Right cardiac atrium (tissue), 5 donors: ENCODE measurements at regions not wholly inside any gene's neighbourhood (a gene's known extent, or its start where the extent isn't known, plus 50 kb on each side); places are given as distances from the start of the nearest gene placed in this dataset.

Experiments used
- ATAC-seq, 2 donors: fragments of 200-7000 bp; cut with Tn5 transposase; one replicate each; pipeline versions ENCODE4 v1.8.0 to v1.9.1; 2020; ENCODE audit warnings: moderate library complexity in 2 of 2, mild to moderate bottlenecking in 1 of 2
- DNase-seq, 3 donors: peaks; one replicate each; pipeline ENCODE4 v3.0.0-alpha.2; 2020
- H3K27ac ChIP-seq: one replicate; pipeline ENCODE4 v1.5.1; 2013; ENCODE audit warnings: mild to moderate bottlenecking, low read length, control low read depth, moderate library complexity
- H3K27me3 ChIP-seq: one replicate; pipeline ENCODE4 v1.6.1; 2013; ENCODE audit not compliant: control insufficient read depth, insufficient read depth
- H3K4me1 ChIP-seq: one replicate; pipeline ENCODE4 v1.6.1; 2013; ENCODE audit warnings: low read length; ENCODE audit not compliant: control insufficient read depth, insufficient read depth
- H3K4me3 ChIP-seq: one replicate; pipeline ENCODE4 v1.5.1; 2013; ENCODE audit warnings: low read length, control low read depth
- H3K9me3 ChIP-seq: one replicate; pipeline ENCODE4 v1.6.1; 2013; ENCODE audit warnings: low read length; ENCODE audit not compliant: control insufficient read depth
- WGBS: extraction: QIAGEN DNeasy Blood & Tissue Kit; methylation state at CpG from one replicate; pipeline ENCODE4 v1.1.7; 2013; 5-methylcytosine and 5-hydroxymethylcytosine counted together
- intact Hi-C, 4 donors: fragments of 100-400 bp; cut with DNase I; formaldehyde crosslinking; loops; one replicate each; pipeline versions ENCODE4 v1.11.0 to v1.14.0; 2022 to 2023
- donor health status: healthy with polysubstance abuse.
- donor health status: DM: no; HTN: yes; CAD: no.
- donor health status: DM: no; HTN: no; CAD: no.
- donor health status: DM: no; HTN: yes; CAD: no; lungs with severe emphysema.
- donor health status: DM: yes; HTN: yes; CAD: no.

GRCh38 chr1:65063025-65063424, 85.0 kb upstream of the AK4 start:
- intact Hi-C loops = loop anchor here in 1 of 4 donors (10.0 kb wide), 1 partner anchor 142 kb away; no protein-coding TSS in a partner anchor
- no peaks in the 10 kb centered on the region for H3K27me3 ChIP-seq
- no peak for ATAC-seq
- WGBS = 63% methylated on average over 6 of the region's 6 CpGs
- H3K4me1 ChIP-seq = no peaks in the 10 kb centered on the region
- no peak overlapping the region for H3K4me3 ChIP-seq
- H3K9me3 ChIP-seq = no peaks in the 10 kb centered on the region
- H3K27ac ChIP-seq = no peak overlapping the region
- DNase-seq = no peak

- DNase-seq (no peak), ATAC-seq (no peak)
- intact Hi-C loops = loop anchor here in 3 of 4 donors (5.0 to 10.0 kb wide), 2 partner anchors 140 to 142 kb away; no protein-coding TSS in a partner anchor
- no peaks in the 10 kb centered on the region for H3K27me3 ChIP-seq
- no peaks in the 10 kb centered on the region for H3K4me1 ChIP-seq
- H3K9me3 ChIP-seq = no peaks in the 10 kb centered on the region
- peak overlapping the region; percentile 88 for H3K4me3 ChIP-seq
- H3K27ac ChIP-seq = no peak overlapping the region
Measured at GRCh38 chr1:65064981-65065380, 83.0 kb upstream of the AK4 start.

DNA sequence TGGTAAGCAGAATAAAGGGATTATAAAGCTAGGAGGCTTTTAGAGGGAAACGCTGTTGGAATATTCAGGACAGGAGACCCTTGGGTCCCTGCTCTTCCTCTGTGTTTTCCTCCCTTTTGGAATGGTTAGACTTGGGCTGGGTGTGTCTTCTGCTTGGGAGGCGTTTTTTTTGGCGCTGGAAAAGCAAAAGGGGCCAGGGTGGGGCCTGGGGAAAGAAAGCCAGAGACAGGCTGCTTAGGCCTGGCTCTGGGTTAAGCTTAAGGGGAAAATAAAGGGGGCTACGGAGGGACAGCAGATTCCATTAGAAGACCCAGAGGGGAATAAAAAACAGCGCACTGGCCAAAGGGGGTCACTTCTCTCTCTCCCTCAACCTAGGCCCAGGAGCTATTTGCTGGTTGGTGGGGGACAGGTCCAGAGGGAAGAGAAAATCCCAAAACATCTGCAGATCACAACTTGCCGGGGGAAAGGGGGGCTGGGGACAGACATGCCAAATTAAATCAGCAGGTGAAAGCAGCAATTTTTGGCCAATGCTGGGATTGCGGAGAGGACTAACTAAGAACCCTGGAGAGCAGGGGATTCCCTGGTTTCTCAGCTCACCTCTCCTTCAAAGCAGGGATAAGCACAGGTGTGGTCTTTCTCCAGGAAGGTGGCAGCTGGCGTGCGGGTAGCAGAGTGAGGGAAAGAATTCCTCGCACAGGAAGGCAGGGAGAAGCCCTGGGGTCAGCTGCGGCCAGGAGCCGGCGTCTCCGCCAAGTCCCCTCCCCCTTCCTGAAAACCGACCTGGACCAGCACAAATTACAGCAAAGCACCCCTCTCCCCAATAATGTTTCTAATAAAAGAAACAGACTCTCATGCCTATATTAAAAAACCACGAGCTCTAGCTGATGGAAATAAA, 82.2 kb upstream of the AK4 start:
- Histone ChIP-seq H3K4me3 (peak overlapping the region; percentile 88), H3K27me3 (no peaks in the 10 kb centered on the region), H3K4me1 (no peaks in the 10 kb centered on the region), H3K27ac (peak overlapping the region; percentile 97), H3K9me3 (no peaks in the 10 kb centered on the region)
- WGBS = 12% methylated on average over 16 of the region's 16 CpGs
- intact Hi-C loops = loop anchor here in 3 of 4 donors (5.0 to 10.0 kb wide), 2 partner anchors 139 to 142 kb away; no protein-coding TSS in a partner anchor
- peak in 1 of 2 donors; percentile 17 for ATAC-seq
- peak; percentile 28 to 77 (median 76) for DNase-seq

DNA sequence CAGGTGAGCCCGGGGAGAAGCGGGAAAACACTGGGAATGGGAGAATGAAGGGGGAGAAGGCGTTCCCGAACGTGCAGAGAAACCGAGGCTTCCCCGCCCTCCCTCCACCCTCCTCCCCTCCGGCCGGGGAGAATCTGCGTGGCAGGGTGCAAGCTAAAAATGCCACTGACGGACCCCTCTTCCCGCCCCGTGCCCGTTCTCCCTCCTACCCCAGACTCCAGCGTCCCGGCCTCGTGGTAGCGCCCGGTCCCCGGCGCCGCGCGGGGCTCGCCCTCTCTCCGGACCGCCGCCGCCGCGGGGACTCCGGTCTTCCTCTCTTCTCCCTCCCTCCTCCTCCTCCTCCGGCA, 81.6 kb upstream of the AK4 start:
- intact Hi-C loops = loop anchor here in 3 of 4 donors (5.0 to 10.0 kb wide), 2 partner anchors 138 to 141 kb away; no protein-coding TSS in a partner anchor
- WGBS = under 1% methylated on average over 33 of the region's 33 CpGs

GRCh38 chr1:65066766-65067490, 81.1 kb upstream of the AK4 start:
- WGBS = under 1% methylated on average over 101 of the region's 101 CpGs
- Histone ChIP-seq H3K4me3 (peak overlapping the region; percentile 88), H3K9me3 (no peaks in the 10 kb centered on the region), H3K27me3 (no peaks in the 10 kb centered on the region), H3K4me1 (no peaks in the 10 kb centered on the region), H3K27ac (peak overlapping the region; percentile 97)
- intact Hi-C loops = loop anchor here in 3 of 4 donors (5.0 to 10.0 kb wide), 2 partner anchors 138 to 140 kb away; no protein-coding TSS in a partner anchor
- peak; percentile 92 to 98 (median 97) for DNase-seq
- peak; percentile 89 to 93 for ATAC-seq

More for the DNA sequence above, 81.6 kb upstream of the AK4 start:
- ATAC-seq (no peak), DNase-seq (no peak)
- peak overlapping the region; percentile 88 for H3K4me3 ChIP-seq
- H3K4me1 ChIP-seq = no peaks in the 10 kb centered on the region
- no peaks in the 10 kb centered on the region for H3K27me3 ChIP-seq
- H3K9me3 ChIP-seq = no peaks in the 10 kb centered on the region
- H3K27ac ChIP-seq = peak overlapping the region; percentile 97

GRCh38 chr1:65067491-65068201, 80.4 kb upstream of the AK4 start:
- peak; percentile 61 to 66 for ATAC-seq
- H3K27me3 ChIP-seq = no peaks in the 10 kb centered on the region
- under 1% methylated on average over 61 of the region's 61 CpGs for WGBS

DNA sequence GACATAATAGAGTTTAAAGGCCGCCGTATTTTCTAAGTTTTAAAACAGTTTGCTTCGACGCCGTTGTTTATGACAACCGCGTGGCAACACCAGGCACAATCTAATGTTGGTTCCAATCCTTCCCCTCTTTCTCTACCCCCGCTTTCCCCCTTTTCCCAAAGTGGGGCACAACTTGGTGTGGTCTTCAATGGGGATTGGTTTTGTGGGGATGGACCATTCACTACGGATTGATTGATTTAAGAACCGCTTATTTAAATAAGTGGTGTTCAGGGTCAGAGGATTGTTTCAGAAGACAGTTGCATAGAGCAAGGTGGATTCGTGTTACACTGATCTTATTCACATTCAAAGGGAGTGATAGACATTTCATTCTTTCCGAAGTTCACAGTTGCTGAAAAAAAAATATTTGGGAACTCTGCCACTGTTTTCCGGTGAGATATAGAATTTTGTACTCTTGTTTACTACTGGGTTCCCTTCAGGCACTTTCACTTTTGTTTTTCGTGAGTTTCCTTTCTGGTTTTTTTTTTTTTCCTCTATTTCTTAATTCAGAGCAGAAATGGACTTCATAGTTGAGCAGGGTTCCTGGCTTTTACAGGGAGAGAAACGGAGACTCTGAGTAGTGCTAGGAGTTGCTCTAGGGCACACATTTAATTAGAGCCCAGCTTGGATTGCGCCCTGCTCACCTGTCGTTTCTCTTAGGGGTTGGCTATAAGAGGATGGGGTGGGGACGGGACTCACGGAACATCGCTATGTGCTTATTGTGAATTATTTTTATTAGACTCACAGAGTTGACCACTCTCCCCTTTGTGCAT, 79.6 kb upstream of the AK4 start:
- DNase-seq (no peak), ATAC-seq (no peak)
- WGBS = 2% methylated on average over 20 of the region's 20 CpGs
- intact Hi-C loops = loop anchor here in 3 of 4 donors (5.0 to 10.0 kb wide), 2 partner anchors 136 to 139 kb away; no protein-coding TSS in a partner anchor
- no peaks in the 10 kb centered on the region for H3K27me3 ChIP-seq
- no peaks in the 10 kb centered on the region for H3K4me1 ChIP-seq
- peak overlapping the region; percentile 88 for H3K4me3 ChIP-seq
- peak overlapping the region; percentile 100 for H3K27ac ChIP-seq
- H3K9me3 ChIP-seq = no peaks in the 10 kb centered on the region

More at GRCh38 chr1:65067491-65068201, 80.4 kb upstream of the AK4 start:
- Histone ChIP-seq H3K27ac (peak overlapping the region; percentile 100), H3K9me3 (no peaks in the 10 kb centered on the region), H3K4me3 (peak overlapping the region; percentile 88), H3K4me1 (no peaks in the 10 kb centered on the region)
- peak; percentile 65 to 90 (median 88) for DNase-seq
- intact Hi-C loops = loop anchor here in 3 of 4 donors (5.0 to 10.0 kb wide), 2 partner anchors 137 to 140 kb away; no protein-coding TSS in a partner anchor

- intact Hi-C loops = loop anchor here in 3 of 4 donors (5.0 to 10.0 kb wide), 2 partner anchors 136 to 138 kb away; no protein-coding TSS in a partner anchor
Measured at GRCh38 chr1:65069011-65069565, 78.9 kb upstream of the AK4 start.

DNA sequence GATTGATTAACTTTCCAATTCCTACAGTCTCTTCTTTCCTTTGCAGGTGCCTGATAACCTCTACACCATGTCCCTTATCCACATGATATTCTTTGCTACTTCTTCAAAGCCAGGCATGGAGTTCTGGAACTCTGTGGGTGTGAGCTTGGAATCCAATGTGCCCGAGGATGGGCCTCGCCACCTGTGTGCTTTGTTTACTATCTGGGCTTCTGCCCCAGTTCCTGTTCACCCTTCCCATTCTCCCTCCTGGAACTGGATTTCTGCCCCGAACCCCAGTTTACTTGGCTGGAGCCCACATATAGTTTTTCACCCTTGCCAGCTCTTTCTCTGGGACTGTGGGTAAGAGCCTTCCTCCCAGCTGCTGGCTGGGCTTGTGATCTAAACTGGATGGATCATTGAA, 75.2 kb upstream of the AK4 start:
- Histone ChIP-seq H3K27ac (no peak overlapping the region), H3K4me1 (no peaks in the 10 kb centered on the region), H3K9me3 (no peaks in the 10 kb centered on the region), H3K4me3 (no peak overlapping the region), H3K27me3 (no peaks in the 10 kb centered on the region)
- DNase-seq (no peak), ATAC-seq (no peak)
- intact Hi-C loops = loop anchor here in 2 of 4 donors (10.0 kb wide), 1 partner anchor 72 kb away; the partner anchor contains the start of gene AK4 (in 2 of the 2)
- 72% methylated on average over 3 of the region's 3 CpGs for WGBS

More at GRCh38 chr1:65069011-65069565, 78.9 kb upstream of the AK4 start:
- 50% methylated on average over 6 of the region's 6 CpGs for WGBS
- Histone ChIP-seq H3K9me3 (no peaks in the 10 kb centered on the region), H3K27ac (peak overlapping the region; percentile 85), H3K27me3 (no peaks in the 10 kb centered on the region), H3K4me3 (peak overlapping the region; percentile 88), H3K4me1 (no peaks in the 10 kb centered on the region)
- DNase-seq (peak in 2 of 3 donors; percentile 53 to 61), ATAC-seq (no peak)
